GM12874 (cell line): ENCODE measurements at regions not wholly inside any gene's neighbourhood (a gene's known extent, or its start where the extent isn't known, plus 50 kb on each side); places are given as distances from the start of the nearest gene placed in this dataset.

Source experiments
- TF ChIP-seq, protein P1 (sequence below): IDR thresholded peaks from 2 replicates; pipeline ENCODE4 v1.5.1; 2011; ENCODE audit warnings: low read depth, mild to moderate bottlenecking, control low read depth, low read length, moderate library complexity; ENCODE audit not compliant: insufficient read depth

DNA sequence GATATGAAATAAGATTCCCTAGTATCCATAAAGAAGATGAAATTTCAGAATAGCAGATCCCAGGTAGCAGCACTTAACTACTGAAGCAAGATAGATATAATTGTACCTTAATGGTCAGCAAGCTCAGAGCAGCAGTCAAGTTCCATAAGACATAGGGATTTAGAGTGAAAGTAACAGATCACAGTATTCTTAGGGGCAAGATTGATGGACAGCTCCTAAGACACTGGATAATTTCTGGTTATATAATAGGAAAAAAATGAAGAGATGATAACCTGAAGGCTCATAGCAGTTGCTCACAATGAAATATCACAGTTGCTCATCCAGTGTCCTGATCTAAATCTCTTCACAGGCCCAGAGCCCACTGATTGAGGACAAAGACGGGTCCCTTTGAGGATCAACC is 66.0 kb downstream of the SLC30A10 start:
- TF ChIP-seq, protein P1, sequence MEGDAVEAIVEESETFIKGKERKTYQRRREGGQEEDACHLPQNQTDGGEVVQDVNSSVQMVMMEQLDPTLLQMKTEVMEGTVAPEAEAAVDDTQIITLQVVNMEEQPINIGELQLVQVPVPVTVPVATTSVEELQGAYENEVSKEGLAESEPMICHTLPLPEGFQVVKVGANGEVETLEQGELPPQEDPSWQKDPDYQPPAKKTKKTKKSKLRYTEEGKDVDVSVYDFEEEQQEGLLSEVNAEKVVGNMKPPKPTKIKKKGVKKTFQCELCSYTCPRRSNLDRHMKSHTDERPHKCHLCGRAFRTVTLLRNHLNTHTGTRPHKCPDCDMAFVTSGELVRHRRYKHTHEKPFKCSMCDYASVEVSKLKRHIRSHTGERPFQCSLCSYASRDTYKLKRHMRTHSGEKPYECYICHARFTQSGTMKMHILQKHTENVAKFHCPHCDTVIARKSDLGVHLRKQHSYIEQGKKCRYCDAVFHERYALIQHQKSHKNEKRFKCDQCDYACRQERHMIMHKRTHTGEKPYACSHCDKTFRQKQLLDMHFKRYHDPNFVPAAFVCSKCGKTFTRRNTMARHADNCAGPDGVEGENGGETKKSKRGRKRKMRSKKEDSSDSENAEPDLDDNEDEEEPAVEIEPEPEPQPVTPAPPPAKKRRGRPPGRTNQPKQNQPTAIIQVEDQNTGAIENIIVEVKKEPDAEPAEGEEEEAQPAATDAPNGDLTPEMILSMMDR, result no peak

DNA sequence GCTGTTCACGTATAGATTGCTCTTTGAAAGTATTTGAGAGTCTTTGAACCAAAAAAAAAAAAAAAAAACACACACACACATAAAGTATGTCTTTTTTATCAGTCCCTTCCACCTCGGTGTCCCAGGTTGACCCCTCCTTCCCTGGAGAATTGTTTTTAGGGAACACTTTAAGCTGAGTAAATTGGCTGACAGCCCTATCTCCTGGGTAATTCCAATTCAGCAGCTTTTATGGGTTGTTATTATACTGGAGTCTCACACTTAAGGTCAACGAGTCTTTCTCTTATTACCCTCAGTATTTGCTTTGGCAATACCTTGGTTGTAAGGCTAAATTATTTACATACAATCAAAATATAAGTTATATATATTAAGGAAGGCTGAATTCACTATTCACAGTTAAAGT is 69.4 kb downstream of the SLC30A10 start:
- TF ChIP-seq, protein P1, result no peak

DNA sequence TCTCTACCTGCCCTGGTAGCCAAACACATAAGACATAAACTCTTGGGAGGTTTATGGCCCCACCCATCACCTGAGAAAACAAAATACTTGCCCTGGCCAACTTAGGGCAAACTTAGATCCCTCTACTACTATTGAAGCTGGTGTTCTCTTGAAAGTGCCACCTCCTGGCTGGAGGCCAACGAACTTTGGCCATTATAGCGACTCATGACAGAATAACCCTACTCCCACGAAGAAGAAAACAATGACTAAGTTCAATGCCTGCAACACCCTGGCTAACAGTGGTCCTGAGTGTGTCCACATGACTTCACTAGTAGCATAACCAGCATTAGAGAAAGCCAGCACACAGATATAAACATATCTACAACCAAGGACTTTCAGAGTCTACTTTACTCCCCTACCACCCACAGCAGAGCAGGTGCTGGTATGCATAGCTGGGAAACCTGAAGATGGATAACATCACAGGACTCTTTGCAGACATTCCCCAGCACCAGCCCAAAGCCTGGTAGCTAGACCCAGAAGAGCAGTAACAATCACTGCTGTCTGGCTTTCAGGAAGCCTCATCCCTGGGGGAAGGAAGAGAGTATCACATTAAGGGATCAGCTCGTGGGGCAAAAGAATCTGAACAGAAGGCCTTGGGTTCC is 81.0 kb downstream of the SLC30A10 start:
- TF ChIP-seq, protein P1, result no peak

DNA sequence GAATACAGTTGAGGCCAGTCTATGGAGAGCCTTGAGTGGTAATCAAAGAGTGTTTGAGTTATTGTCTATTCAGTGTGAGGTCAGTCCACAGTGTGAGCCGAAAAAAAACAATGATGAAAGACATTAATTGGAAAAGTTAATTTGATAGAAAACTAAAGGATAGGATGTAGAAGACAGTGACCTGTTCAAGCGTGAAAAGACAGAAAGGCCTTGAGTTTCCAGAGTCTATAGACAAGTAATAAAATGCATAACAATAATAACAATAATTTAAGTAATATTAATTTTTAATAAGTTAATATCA is 90.4 kb downstream of the SLC30A10 start:
- TF ChIP-seq, protein P1, result no peak

DNA sequence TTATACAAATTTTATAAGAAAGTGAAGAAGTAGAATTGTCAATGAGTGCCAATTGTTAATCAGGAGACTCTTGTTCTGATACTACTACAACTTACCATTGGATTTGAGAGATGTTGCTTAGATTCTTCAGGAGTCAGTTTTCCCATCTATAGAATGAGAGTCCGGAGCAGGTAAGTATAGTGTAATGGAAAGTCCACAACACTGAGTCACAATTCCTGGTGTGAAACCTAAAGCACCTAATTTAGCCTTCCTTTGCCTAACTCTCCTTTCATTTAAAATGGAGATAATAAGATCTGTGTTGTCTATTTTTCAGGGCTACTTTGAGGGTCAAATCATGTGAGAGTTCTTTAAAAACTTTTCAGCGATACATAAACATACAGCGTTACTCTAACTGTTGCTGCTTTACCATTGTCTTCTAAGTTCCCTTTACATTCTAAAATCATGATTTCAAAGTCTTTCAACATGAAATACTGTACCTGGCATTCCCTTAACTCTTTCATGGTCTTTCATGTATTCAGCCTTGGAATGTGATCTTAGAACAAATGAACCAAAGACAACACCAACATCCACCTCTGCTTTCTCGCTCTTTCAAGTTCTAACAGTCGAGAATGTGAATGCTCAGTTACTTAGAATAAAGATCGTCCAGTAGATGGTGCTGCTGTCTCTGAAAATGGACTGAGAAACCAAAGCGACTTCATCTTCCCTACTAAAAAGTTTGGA is 90.9 kb downstream of the SLC30A10 start:
- TF ChIP-seq, protein P1, result peak; percentile 36; the same call in 1 of the 2 replicates

DNA sequence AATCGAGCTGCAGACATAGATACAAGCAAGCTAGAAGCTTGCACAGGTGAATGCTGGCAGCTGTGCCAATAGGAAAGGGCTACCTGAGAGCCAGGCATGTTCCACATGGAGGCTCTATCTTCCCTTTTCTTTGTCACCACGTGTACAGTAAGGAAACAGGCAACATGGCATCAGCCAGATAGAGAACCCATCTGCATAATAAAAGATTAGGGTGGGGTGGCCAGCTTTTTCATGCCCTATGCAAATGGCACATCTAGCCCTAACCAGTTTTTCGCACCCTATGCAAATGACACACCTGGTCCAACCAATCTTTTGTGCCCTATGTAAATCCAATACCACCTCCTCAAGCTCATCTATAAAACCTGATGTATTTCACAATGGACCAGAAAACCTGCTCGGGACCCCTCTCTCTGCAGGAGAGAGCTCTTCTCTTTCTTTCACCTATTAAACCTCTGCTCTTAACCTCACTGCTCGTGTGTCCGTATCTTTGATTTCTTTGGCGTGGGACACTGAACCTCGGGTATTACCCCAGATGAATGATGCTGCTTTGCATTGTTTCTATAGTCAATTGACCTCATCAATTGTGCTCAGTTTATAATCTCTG is 93.9 kb downstream of the SLC30A10 start:
- TF ChIP-seq, protein P1, result no peak

DNA sequence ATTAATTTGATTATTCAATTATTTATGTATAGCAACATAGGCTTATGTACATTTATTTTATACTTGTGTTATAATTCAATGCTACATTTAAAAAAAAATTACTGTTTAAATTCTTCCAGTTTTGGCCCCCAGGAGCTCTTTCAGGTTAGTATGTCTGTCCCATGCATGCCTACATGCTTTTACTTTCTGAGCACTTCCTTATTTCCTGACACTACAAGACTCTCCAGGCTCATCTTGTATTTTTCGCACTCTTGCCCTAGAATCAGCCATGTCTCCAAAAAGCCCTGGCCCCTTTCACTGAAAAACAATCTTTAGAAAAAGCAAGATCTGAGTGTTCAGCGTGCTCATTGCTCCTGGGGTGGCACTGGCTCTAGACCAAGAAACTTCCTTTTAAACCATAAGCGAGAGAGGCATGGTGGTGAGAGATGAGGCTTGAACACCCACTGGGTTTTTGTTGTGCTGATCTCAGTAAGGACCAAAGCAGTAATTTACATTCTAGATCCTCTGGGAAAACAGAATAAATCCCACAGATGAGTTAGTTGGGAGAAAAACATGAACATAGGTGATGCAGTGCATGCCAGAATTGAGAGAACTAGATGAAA is 95.0 kb downstream of the SLC30A10 start:
- TF ChIP-seq, protein P1, result no peak
